Stimulated activated CD8-positive, alpha-beta memory T cell treated with anti-CD3 and anti-CD28 coated beads, Interleukin-4, amount 100 ng/mL, for 48 hours (primary cell): ENCODE measurements at regions not wholly inside any gene's neighbourhood (a gene's known extent, or its start where the extent isn't known, plus 50 kb on each side); places are given as distances from the start of the nearest gene placed in this dataset.

Experiments used
- DNase-seq: peaks from one replicate; pipeline ENCODE4 v3.0.0-alpha.2; 2020

GRCh38 chr18:76679945-76680344 is 142.4 kb upstream of the ZNF236 start:
- no peak for DNase-seq

- DNase-seq = no peak
These were observed 143.1 kb upstream of the ZNF236 start for GRCh38 chr18:76679259-76679658.

- DNase-seq = no peak
These were observed 144.1 kb upstream of the ZNF236 start for GRCh38 chr18:76678248-76678647.

GRCh38 chr18:76674596-76674995 is 147.8 kb upstream of the ZNF236 start:
- no peak for DNase-seq

GRCh38 chr18:76673281-76674185 is 148.8 kb upstream of the ZNF236 start:
- DNase-seq = no peak

GRCh38 chr18:76672627-76673026 is 149.7 kb upstream of the ZNF236 start:
- no peak for DNase-seq

GRCh38 chr18:76670564-76671288 is 151.6 kb upstream of the ZNF236 start:
- no peak for DNase-seq

- no peak for DNase-seq
These were observed 153.8 kb upstream of the ZNF236 start for GRCh38 chr18:76668546-76668945.

GRCh38 chr18:76668119-76668518 is 154.2 kb upstream of the ZNF236 start:
- DNase-seq = no peak

GRCh38 chr18:76667603-76668002 is 154.8 kb upstream of the ZNF236 start:
- DNase-seq = no peak

- no peak for DNase-seq
These were observed 159.7 kb upstream of the ZNF236 start for GRCh38 chr18:76662626-76663025.

GRCh38 chr18:76660571-76661192 is 161.7 kb upstream of the ZNF236 start:
- no peak for DNase-seq

- DNase-seq = peak; percentile 73
These were observed 163.6 kb upstream of the ZNF516 start for GRCh38 chr18:76658627-76659026.

GRCh38 chr18:76657911-76658470 is 162.9 kb upstream of the ZNF516 start:
- DNase-seq = peak; percentile 27

GRCh38 chr18:76656925-76657827 is 162.1 kb upstream of the ZNF516 start:
- no peak for DNase-seq

GRCh38 chr18:76654577-76654976 is 159.5 kb upstream of the ZNF516 start:
- DNase-seq = no peak

- no peak for DNase-seq
These were observed 152.3 kb upstream of the ZNF516 start for GRCh38 chr18:76647322-76647721.

- no peak for DNase-seq
These were observed 149.5 kb upstream of the ZNF516 start for GRCh38 chr18:76644580-76644979.

- no peak for DNase-seq
These were observed 149.0 kb upstream of the ZNF516 start for GRCh38 chr18:76643996-76644395.

GRCh38 chr18:76643199-76643598 is 148.2 kb upstream of the ZNF516 start:
- no peak for DNase-seq

GRCh38 chr18:76640438-76640837 is 145.4 kb upstream of the ZNF516 start:
- no peak for DNase-seq

GRCh38 chr18:76634564-76634963 is 139.5 kb upstream of the ZNF516 start:
- no peak for DNase-seq
